Natural killer cell treated with Interleukin-12 subunit alpha and Interleukin-12 subunit beta and Interleukin-15 and Interleukin-18, amount 100 ng/mL, for 72 hours (primary cell): ENCODE measurements at regions not wholly inside any gene's neighbourhood (a gene's known extent, or its start where the extent isn't known, plus 50 kb on each side); places are given as distances from the start of the nearest gene placed in this dataset.
"Not testable (repeated sequence)": the region's sequence is repeated elsewhere in the genome, so short reads cannot be mapped to it uniquely, and the experiment has no call there.

ENCODE experiments used
- ATAC-seq, 2 donors: fragments of 150-1000 bp; cut with Tn5 transposase in 1 of 2; sonication (Bioruptor Pico), chemical (Tn5 transposase) in 1 of 2; 2 replicates each; pipeline ENCODE4 v1.10.0; 2021
- DNase-seq: peaks from one replicate; pipeline ENCODE4 v3.0.0; 2022; ENCODE audit warnings: low spot score
- H3K27ac Mint-ChIP-seq, 2 donors: 1 replicate in 1 of 2; 2 replicates in 1 of 2; pipeline ENCODE4 v1.8.0; 2022; ENCODE audit warnings: mixed read lengths in 2 of 2, mild to moderate bottlenecking in 1 of 2, moderate library complexity in 1 of 2
- H3K27me3 Mint-ChIP-seq, 2 donors: 1 replicate in 1 of 2; 2 replicates in 1 of 2; pipeline ENCODE4 v1.8.0; 2022; ENCODE audit warnings: mixed read lengths in 2 of 2
- H3K36me3 Mint-ChIP-seq: one replicate; pipeline ENCODE4 v1.8.0; 2022; ENCODE audit warnings: mixed read lengths
- H3K4me1 Mint-ChIP-seq, 2 donors: 1 replicate in 1 of 2; 2 replicates in 1 of 2; pipeline ENCODE4 v1.8.0; 2022; ENCODE audit warnings: low read depth in 2 of 2, mixed read lengths in 2 of 2, mild to moderate bottlenecking in 1 of 2
- H3K4me3 Mint-ChIP-seq: one replicate; pipeline ENCODE4 v1.8.0; 2022; ENCODE audit warnings: mixed read lengths
- H3K9me3 Mint-ChIP-seq: 2 replicates; pipeline ENCODE4 v1.8.0; 2022; ENCODE audit warnings: mixed read lengths

- Mint-ChIP-seq H3K27ac (no peak overlapping the region), H3K9me3 (peaks cover 22% of the 10 kb centered on the region), H3K4me3 (no peak overlapping the region), H3K4me1 (no peaks in the 10 kb centered on the region), H3K27me3 (peaks cover 2 to 17% of the 10 kb centered on the region in 2 donors), H3K36me3 (peaks cover 16% of the 10 kb centered on the region)
- no peak for ATAC-seq
- DNase-seq = no peak
Observed at GRCh38 chr14:53399057-53399456, 245.9 kb upstream of the DDHD1 start.

DNA sequence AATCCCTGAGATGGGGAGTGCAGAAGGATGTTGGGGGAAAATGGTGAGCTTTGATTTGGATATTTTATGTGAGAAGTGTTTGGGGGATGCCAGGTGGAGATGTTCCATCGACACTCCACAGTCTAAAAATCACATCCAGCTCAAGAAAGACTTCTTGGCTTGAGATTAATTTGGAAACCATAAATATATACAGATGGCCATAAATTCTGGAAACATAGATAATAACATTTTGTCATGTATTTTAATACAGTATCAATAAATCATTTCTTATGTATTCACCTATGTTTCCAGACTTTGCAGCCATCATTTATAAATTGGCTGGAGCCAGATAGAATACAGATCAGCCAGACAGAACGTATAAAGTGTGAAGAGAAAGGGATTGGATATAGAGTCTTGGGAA lies 245.5 kb upstream of the DDHD1 start:
- no peak overlapping the region for H3K4me3 Mint-ChIP-seq
- DNase-seq (no peak), ATAC-seq (no peak)
- peaks cover 18% of the 10 kb centered on the region for H3K36me3 Mint-ChIP-seq
- H3K4me1 Mint-ChIP-seq = no peaks in the 10 kb centered on the region
- peaks cover 2 to 17% of the 10 kb centered on the region in 2 donors for H3K27me3 Mint-ChIP-seq
- peaks cover 22% of the 10 kb centered on the region for H3K9me3 Mint-ChIP-seq
- H3K27ac Mint-ChIP-seq = no peak overlapping the region

DNA sequence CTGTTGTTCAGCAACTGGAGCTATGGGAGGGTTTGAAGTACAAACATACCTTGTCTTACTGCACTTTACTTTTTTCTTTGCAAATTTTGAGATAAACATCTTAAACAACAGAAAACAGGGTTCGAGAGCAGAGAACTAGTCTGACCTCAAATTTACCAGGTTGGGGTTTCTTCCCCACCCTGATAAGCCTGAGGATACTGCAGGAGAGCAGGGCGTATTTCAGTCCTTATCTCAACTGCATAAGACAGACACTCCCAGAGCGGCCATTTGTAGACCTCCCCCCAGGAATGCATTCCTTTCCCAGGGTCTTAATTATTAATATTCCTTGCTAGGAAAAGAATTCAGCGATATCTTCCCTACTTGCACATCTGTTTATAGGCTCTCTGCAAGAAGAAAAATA lies 242.1 kb upstream of the DDHD1 start:
- H3K9me3 Mint-ChIP-seq = peaks cover 20% of the 10 kb centered on the region
- H3K36me3 Mint-ChIP-seq = peaks cover 21% of the 10 kb centered on the region
- not testable (repeated sequence) for H3K4me1 Mint-ChIP-seq, H3K27ac Mint-ChIP-seq, ATAC-seq, H3K4me3 Mint-ChIP-seq, DNase-seq
- H3K27me3 Mint-ChIP-seq = peaks cover 2 to 12% of the 10 kb centered on the region in 2 donors

GRCh38 chr14:53391631-53392285 lies 238.6 kb upstream of the DDHD1 start:
- Mint-ChIP-seq H3K4me3 (no peak overlapping the region), H3K4me1 (no peaks in the 10 kb centered on the region), H3K27me3 (peaks cover 0 to 2% of the 10 kb centered on the region in 2 donors), H3K36me3 (peaks cover 21% of the 10 kb centered on the region), H3K27ac (no peak overlapping the region), H3K9me3 (peaks cover 14% of the 10 kb centered on the region)
- DNase-seq = no peak
- no peak for ATAC-seq

DNA sequence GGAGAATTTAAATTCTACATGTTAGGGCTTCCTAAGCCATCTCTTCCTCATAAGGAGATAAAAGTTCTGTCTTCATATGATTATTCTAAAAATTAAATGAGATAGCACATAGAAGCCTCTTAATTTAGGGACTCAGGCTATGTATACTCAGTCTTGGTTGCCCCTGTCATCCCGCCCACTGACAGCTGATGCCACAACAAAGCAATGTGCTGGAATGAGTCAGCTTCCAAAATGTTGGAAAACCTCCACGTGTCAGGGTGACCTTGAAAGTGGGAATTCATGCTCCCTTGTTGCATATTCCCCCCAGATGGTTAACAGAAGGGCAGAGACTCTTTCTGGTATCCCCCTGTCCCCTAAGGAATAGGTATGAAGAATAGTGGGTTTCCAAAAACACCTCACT lies 238.0 kb upstream of the DDHD1 start:
- no peak for ATAC-seq
- H3K27me3 Mint-ChIP-seq = peaks cover 0 to 2% of the 10 kb centered on the region in 2 donors
- peaks cover 17% of the 10 kb centered on the region for H3K36me3 Mint-ChIP-seq
- no peak overlapping the region for H3K27ac Mint-ChIP-seq
- peaks cover 8% of the 10 kb centered on the region for H3K9me3 Mint-ChIP-seq
- DNase-seq = no peak
- no peaks in the 10 kb centered on the region for H3K4me1 Mint-ChIP-seq
- no peak overlapping the region for H3K4me3 Mint-ChIP-seq

- Mint-ChIP-seq H3K27ac (no peak overlapping the region), H3K36me3 (peaks cover 13% of the 10 kb centered on the region), H3K4me1 (no peaks in the 10 kb centered on the region), H3K27me3 (peaks cover 0 to 2% of the 10 kb centered on the region in 2 donors), H3K9me3 (peaks cover 6% of the 10 kb centered on the region), H3K4me3 (no peak overlapping the region)
- DNase-seq (no peak), ATAC-seq (no peak)
Observed at GRCh38 chr14:53390008-53390407, 236.9 kb upstream of the DDHD1 start.

DNA sequence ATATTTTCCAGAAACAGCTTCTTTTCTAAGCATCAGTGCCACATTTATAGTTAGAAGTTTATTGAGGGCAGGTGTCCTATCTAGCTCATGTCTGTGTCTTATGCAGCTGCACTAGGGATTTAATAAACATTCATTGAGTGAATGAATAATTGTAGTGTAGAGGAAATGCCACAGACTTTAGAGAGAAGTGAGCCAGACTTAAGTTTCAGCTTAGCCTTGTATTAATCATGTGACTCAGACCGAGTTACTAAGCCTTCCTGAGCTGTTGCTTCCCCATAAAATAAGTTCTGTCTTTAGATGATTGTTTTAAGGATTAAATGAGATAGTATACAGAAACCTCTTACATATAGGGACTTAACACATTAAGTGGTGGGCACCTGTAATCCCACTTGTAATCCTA lies 236.1 kb upstream of the DDHD1 start:
- peaks cover 0 to 2% of the 10 kb centered on the region in 2 donors for H3K27me3 Mint-ChIP-seq
- ATAC-seq (no peak), DNase-seq (no peak)
- no peak overlapping the region for H3K27ac Mint-ChIP-seq
- H3K4me1 Mint-ChIP-seq = no peaks in the 10 kb centered on the region
- H3K9me3 Mint-ChIP-seq = peaks cover 1% of the 10 kb centered on the region
- H3K4me3 Mint-ChIP-seq = no peak overlapping the region
- H3K36me3 Mint-ChIP-seq = peaks cover 7% of the 10 kb centered on the region

DNA sequence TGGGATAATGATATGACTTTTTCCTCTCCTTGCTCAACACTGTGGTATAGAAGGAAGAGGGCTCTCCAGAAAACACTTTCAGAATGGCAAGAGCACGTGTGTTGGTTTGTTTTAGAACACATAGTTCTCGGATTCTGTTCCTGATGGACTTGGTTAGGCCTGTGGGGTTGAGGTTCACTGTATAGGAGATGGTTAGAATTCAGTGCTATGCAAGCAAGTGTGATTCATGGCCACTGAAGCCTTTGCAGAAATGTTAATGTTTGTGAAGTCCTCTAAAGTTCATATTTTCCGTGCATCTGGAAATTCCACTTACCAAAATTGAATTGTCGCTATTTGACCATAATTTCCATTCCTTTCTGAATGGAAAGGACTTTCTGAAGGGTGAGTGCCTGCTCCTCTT lies 233.2 kb upstream of the DDHD1 start:
- H3K4me3 Mint-ChIP-seq = no peak overlapping the region
- no peak overlapping the region for H3K27ac Mint-ChIP-seq
- H3K36me3 Mint-ChIP-seq = no peaks in the 10 kb centered on the region
- ATAC-seq (no peak), DNase-seq (no peak)
- H3K4me1 Mint-ChIP-seq = no peaks in the 10 kb centered on the region
- peaks cover 0 to 2% of the 10 kb centered on the region in 2 donors for H3K27me3 Mint-ChIP-seq
- H3K9me3 Mint-ChIP-seq = no peaks in the 10 kb centered on the region

DNA sequence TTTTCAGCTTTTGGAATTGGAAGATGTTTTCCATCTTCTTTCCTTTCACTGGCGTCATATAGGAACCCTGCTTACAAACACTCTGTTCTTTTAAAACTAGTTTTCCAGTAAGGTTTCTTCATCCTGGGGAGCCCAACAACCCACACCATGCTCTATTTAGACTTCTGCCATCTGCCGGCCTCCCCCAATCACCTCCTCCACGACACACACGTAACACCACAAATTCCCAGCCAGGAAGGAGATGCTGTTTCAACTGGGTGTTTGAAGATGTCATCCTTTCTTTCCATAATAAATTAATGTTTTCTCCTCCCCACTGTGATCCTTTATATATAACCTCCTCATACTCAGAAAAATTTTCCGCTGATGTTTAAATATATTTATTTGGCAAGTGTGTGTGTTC lies 231.4 kb upstream of the DDHD1 start:
- H3K27ac Mint-ChIP-seq = no peak overlapping the region
- no peaks in the 10 kb centered on the region for H3K4me1 Mint-ChIP-seq
- no peak overlapping the region for H3K4me3 Mint-ChIP-seq
- no peaks in the 10 kb centered on the region for H3K27me3 Mint-ChIP-seq
- H3K36me3 Mint-ChIP-seq = no peaks in the 10 kb centered on the region
- ATAC-seq (no peak), DNase-seq (no peak)
- H3K9me3 Mint-ChIP-seq = no peaks in the 10 kb centered on the region

GRCh38 chr14:53384073-53384472 lies 230.9 kb upstream of the DDHD1 start:
- ATAC-seq (no peak), DNase-seq (no peak)
- no peaks in the 10 kb centered on the region for H3K4me1 Mint-ChIP-seq
- H3K27ac Mint-ChIP-seq = no peak overlapping the region
- H3K9me3 Mint-ChIP-seq = no peaks in the 10 kb centered on the region
- H3K36me3 Mint-ChIP-seq = no peaks in the 10 kb centered on the region
- H3K27me3 Mint-ChIP-seq = no peaks in the 10 kb centered on the region
- H3K4me3 Mint-ChIP-seq = no peak overlapping the region

DNA sequence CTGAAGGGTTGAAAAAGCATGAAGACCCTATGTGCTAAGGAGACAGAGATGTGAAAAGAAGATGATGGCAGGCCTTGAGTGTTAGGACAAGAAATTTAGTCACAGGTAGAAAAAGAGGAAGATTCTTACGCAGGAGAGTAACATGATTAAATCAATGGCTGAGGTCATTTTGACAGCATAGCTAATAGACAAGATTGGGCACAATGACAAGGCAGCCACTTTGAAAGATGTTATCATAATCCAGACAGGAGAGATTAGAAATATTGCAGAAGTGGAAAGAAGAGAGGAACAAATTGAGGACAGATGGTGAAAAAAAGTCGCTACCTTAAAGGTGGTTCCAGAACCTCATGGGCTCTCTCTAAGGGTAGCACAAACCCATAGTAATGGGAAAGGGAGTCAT lies 228.8 kb upstream of the DDHD1 start:
- no peaks in the 10 kb centered on the region for H3K27me3 Mint-ChIP-seq
- H3K36me3 Mint-ChIP-seq = no peaks in the 10 kb centered on the region
- ATAC-seq = no peak
- H3K27ac Mint-ChIP-seq = no peak overlapping the region
- H3K4me3 Mint-ChIP-seq = no peak overlapping the region
- no peaks in the 10 kb centered on the region for H3K9me3 Mint-ChIP-seq
- H3K4me1 Mint-ChIP-seq = no peaks in the 10 kb centered on the region
- DNase-seq = no peak

DNA sequence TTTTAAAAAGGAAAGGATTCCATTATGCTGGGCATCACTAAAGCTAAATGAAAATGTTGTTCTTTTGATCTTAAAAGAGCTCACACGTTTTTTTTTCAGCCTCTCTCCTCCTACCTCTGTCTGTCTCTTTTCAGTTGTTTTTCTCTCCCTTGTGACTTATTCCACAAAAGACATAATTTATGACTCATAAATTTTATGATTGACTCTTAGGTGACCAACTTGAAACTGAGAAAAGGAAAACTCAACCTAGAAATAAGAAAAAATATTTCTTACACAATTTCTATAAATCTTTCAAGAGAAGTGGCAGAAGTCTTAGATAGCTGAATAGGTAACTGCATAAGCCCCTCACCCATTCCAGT lies 227.7 kb upstream of the DDHD1 start:
- no peaks in the 10 kb centered on the region for H3K27me3 Mint-ChIP-seq
- no peak overlapping the region for H3K4me3 Mint-ChIP-seq
- DNase-seq = no peak
- no peaks in the 10 kb centered on the region for H3K36me3 Mint-ChIP-seq
- no peak overlapping the region for H3K27ac Mint-ChIP-seq
- no peaks in the 10 kb centered on the region for H3K4me1 Mint-ChIP-seq
- no peak for ATAC-seq
- H3K9me3 Mint-ChIP-seq = no peaks in the 10 kb centered on the region

- no peaks in the 10 kb centered on the region for H3K9me3 Mint-ChIP-seq
- ATAC-seq (no peak), DNase-seq (no peak)
- no peak overlapping the region for H3K4me3 Mint-ChIP-seq
- no peaks in the 10 kb centered on the region for H3K4me1 Mint-ChIP-seq
- H3K27me3 Mint-ChIP-seq = no peaks in the 10 kb centered on the region
- no peaks in the 10 kb centered on the region for H3K36me3 Mint-ChIP-seq
- no peak overlapping the region for H3K27ac Mint-ChIP-seq
Observed at GRCh38 chr14:53380052-53380866, 227.1 kb upstream of the DDHD1 start.

DNA sequence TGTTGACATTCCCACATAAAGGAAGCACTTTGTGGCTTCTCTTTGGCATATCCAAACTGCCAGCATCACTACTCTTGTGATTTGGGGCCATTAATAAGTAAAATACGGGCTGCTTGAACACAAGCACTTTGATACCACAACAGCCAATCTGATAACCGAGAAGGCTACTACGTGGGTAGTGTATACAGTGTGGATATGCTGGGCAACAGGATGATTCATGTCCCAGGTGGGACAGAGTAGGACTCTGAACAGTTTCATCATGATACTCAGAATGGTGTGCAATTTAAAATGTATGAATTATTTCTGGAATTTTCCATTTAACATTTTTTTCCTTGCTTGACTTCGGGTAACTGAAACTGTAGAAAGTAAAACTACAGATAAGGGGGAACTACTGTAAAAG lies 225.0 kb upstream of the DDHD1 start:
- Mint-ChIP-seq H3K4me3 (no peak overlapping the region), H3K27me3 (no peaks in the 10 kb centered on the region), H3K9me3 (no peaks in the 10 kb centered on the region), H3K4me1 (no peaks in the 10 kb centered on the region), H3K27ac (no peak overlapping the region), H3K36me3 (no peaks in the 10 kb centered on the region)
- DNase-seq (no peak), ATAC-seq (no peak)
